ENCODE measurements at regions not wholly inside any gene's neighbourhood (a gene's known extent, or its start where the extent isn't known, plus 50 kb on each side); places are given as distances from the start of the nearest gene placed in this dataset.

DNA sequence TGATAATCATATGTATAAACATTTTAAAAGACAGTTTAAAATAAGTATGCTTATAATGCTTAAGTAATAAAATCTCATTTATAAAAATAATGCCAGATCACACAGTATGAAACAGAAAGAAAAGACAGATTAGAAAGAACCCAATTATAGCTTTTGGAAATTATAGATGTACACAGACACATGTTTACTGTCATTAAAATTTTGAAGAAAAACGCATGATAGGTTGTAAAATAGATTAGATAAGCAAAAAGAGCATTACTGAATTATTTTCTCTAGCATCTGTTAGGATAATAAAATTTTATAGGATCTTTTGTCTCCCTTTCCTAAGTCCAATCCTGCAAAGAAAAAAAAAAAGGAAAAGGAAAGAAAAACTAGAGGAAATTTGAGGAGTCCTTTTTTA lies 1107.3 kb upstream of the LRRN3 start:
- no peak for ATAC-seq
- no peaks in the 10 kb centered on the region for H4K20me1 ChIP-seq (ENCODE audit: insufficient read depth, low read length)
- no peaks in the 10 kb centered on the region for H3K79me2 ChIP-seq (ENCODE audit: insufficient read depth, low read length)
- CTCF ChIA-PET (ENCODE audit: low intra/inter-chr PET ratio, low total read pairs) = no interaction called here
- WGBS (ENCODE audit: low lambda C conversion rate) = 0% methylated on average over 1 of the region's 1 CpG
- no peak overlapping the region for H2AFZ ChIP-seq (ENCODE audit: low read length)
- H3K4me1 ChIP-seq (ENCODE audit: insufficient read depth, low read length) = no peaks in the 10 kb centered on the region
- BruUV-seq (replicated peaks) = no TSS peak
- no peaks in the 10 kb centered on the region for H3K27me3 ChIP-seq (ENCODE audit: control insufficient read depth in 1 of 2, insufficient read depth in 2 of 2, low read length in 2 of 2)
- no peak for FAIRE-seq
- H3K9ac ChIP-seq (ENCODE audit: insufficient read depth, low read depth, low read length) = no peak overlapping the region
- no peaks in the 10 kb centered on the region for H3K9me3 ChIP-seq (ENCODE audit: low read length)
- no peak overlapping the region for H3K4me3 ChIP-seq (replicated peaks in 1 of 3; ENCODE audit: insufficient read depth in 1 of 3, low read depth in 2 of 3, low read length in 3 of 3)
- no peak overlapping the region for H3K27ac ChIP-seq (ENCODE audit: extremely low read length, insufficient read depth, low read length)
- H3K36me3 ChIP-seq (replicated peaks in 1 of 2; ENCODE audit: control insufficient read depth in 1 of 2, insufficient read depth in 2 of 2, low read length in 2 of 2) = no peaks in the 10 kb centered on the region
- intact Hi-C loops (cut with micrococcal nuclease; ENCODE audit: unreplicated experiment) (no loop called here), in situ Hi-C loops (cut with HindIII; ENCODE audit: extremely low pct_ligation_motif_present, low pct_unique_long_range_greater_than_20kb) (no loop called here)
- TF ChIP-seq MAFK (conservative IDR thresholded peaks at IDR 0.05 in 1 of 2, IDR thresholded peaks at IDR 0.05 in 1 of 2; ENCODE audit: low read length in 2 of 2) = 0 out of 4 replicates have a peak, but pooled peaks of 1 of the 2 experiments have one; percentile 22
- TF ChIP-seq KLF9 (CRISPR knock-in tag; IDR thresholded peaks at IDR 0.05; ENCODE audit: low read depth) = no peak
- no peak for DNase-seq (ENCODE audit: low spot score)
- no peak overlapping the region for H3K4me2 ChIP-seq (ENCODE audit: low read depth, low read length)
- POLR2A ChIA-PET = no interaction called here

DNA sequence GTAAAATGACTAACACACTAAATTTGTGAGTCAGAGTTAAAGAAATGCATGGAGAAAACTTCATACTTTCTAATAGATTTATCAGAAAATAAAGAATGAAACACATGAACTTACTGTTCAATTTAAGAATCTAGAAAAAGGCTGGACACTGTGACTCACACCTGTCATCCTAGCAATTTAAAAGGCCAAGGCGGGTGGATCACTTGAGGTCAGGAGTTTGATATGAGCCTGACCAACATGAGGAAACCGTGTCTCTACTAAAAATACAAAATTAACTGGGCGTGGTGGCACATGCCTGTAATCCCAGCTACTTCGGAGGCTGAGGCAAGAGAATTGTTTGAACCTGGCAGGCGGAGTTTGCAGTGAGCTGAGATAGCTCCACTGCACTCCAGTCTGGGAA lies 1106.2 kb upstream of the LRRN3 start:
- intact Hi-C loops (cut with micrococcal nuclease; ENCODE audit: unreplicated experiment) = no loop called here
- Histone ChIP-seq H3K9me3 (ENCODE audit: low read length) (no peaks in the 10 kb centered on the region), H3K27me3 (ENCODE audit: control insufficient read depth in 1 of 2, insufficient read depth in 2 of 2, low read length in 2 of 2) (no peaks in the 10 kb centered on the region), H2AFZ (ENCODE audit: low read length) (no peak overlapping the region), H3K27ac (ENCODE audit: extremely low read length, insufficient read depth, low read length) (no peak overlapping the region), H3K4me2 (ENCODE audit: low read depth, low read length) (no peak overlapping the region), H4K20me1 (ENCODE audit: insufficient read depth, low read length) (no peaks in the 10 kb centered on the region), H3K4me1 (ENCODE audit: insufficient read depth, low read length) (no peaks in the 10 kb centered on the region), H3K79me2 (ENCODE audit: insufficient read depth, low read length) (no peaks in the 10 kb centered on the region), H3K36me3 (replicated peaks in 1 of 2; ENCODE audit: control insufficient read depth in 1 of 2, insufficient read depth in 2 of 2, low read length in 2 of 2) (no peaks in the 10 kb centered on the region), H3K9ac (ENCODE audit: insufficient read depth, low read depth, low read length) (no peak overlapping the region), H3K4me3 (replicated peaks in 1 of 3; ENCODE audit: insufficient read depth in 1 of 3, low read depth in 2 of 3, low read length in 3 of 3) (no peak overlapping the region)
- ChIA-PET CTCF (ENCODE audit: low intra/inter-chr PET ratio, low total read pairs) (no interaction called here), POLR2A (no interaction called here)
- in situ Hi-C loops (cut with HindIII; ENCODE audit: extremely low pct_ligation_motif_present, low pct_unique_long_range_greater_than_20kb) = no loop called here
- WGBS (ENCODE audit: low lambda C conversion rate) = 2% methylated on average over 5 of the region's 5 CpGs
- no TSS peak for BruUV-seq (replicated peaks)
- no peak for ATAC-seq
- no peak for FAIRE-seq
- no peak for DNase-seq (ENCODE audit: low spot score)
- TF ChIP-seq, protein P1, sequence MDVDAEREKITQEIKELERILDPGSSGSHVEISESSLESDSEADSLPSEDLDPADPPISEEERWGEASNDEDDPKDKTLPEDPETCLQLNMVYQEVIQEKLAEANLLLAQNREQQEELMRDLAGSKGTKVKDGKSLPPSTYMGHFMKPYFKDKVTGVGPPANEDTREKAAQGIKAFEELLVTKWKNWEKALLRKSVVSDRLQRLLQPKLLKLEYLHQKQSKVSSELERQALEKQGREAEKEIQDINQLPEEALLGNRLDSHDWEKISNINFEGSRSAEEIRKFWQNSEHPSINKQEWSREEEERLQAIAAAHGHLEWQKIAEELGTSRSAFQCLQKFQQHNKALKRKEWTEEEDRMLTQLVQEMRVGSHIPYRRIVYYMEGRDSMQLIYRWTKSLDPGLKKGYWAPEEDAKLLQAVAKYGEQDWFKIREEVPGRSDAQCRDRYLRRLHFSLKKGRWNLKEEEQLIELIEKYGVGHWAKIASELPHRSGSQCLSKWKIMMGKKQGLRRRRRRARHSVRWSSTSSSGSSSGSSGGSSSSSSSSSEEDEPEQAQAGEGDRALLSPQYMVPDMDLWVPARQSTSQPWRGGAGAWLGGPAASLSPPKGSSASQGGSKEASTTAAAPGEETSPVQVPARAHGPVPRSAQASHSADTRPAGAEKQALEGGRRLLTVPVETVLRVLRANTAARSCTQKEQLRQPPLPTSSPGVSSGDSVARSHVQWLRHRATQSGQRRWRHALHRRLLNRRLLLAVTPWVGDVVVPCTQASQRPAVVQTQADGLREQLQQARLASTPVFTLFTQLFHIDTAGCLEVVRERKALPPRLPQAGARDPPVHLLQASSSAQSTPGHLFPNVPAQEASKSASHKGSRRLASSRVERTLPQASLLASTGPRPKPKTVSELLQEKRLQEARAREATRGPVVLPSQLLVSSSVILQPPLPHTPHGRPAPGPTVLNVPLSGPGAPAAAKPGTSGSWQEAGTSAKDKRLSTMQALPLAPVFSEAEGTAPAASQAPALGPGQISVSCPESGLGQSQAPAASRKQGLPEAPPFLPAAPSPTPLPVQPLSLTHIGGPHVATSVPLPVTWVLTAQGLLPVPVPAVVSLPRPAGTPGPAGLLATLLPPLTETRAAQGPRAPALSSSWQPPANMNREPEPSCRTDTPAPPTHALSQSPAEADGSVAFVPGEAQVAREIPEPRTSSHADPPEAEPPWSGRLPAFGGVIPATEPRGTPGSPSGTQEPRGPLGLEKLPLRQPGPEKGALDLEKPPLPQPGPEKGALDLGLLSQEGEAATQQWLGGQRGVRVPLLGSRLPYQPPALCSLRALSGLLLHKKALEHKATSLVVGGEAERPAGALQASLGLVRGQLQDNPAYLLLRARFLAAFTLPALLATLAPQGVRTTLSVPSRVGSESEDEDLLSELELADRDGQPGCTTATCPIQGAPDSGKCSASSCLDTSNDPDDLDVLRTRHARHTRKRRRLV (CRISPR knock-in tag; IDR thresholded peaks at IDR 0.05) = no peak
- no peak for TF ChIP-seq TAF1 (CRISPR knock-in tag; IDR thresholded peaks at IDR 0.05)
- no peak for TF ChIP-seq ZMYM4 (CRISPR knock-in tag; IDR thresholded peaks at IDR 0.05)
- TF ChIP-seq, protein P2, sequence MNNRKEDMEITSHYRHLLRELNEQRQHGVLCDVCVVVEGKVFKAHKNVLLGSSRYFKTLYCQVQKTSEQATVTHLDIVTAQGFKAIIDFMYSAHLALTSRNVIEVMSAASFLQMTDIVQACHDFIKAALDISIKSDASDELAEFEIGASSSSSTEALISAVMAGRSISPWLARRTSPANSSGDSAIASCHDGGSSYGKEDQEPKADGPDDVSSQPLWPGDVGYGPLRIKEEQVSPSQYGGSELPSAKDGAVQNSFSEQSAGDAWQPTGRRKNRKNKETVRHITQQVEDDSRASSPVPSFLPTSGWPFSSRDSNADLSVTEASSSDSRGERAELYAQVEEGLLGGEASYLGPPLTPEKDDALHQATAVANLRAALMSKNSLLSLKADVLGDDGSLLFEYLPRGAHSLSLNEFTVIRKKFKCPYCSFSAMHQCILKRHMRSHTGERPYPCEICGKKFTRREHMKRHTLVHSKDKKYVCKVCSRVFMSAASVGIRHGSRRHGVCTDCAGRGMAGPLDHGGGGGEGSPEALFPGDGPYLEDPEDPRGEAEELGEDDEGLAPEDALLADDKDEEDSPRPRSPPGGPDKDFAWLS (CRISPR knock-in tag; IDR thresholded peaks at IDR 0.05; ENCODE audit: borderline replicate concordance) = no peak
- TF ChIP-seq POGZ (CRISPR knock-in tag; IDR thresholded peaks at IDR 0.05) = no peak
- TF ChIP-seq ZNF766 (CRISPR knock-in tag; IDR thresholded peaks at IDR 0.05; ENCODE audit: borderline replicate concordance) = no peak
- no peak for TF ChIP-seq ZNF550 (CRISPR knock-in tag; IDR thresholded peaks at IDR 0.05; ENCODE audit: borderline replicate concordance)
- TF ChIP-seq ZNF224 (CRISPR knock-in tag; IDR thresholded peaks at IDR 0.05) = no peak
- TF ChIP-seq ZNF549 (CRISPR knock-in tag; IDR thresholded peaks at IDR 0.05) = no peak
- no peak for TF ChIP-seq NFIC (IDR thresholded peaks at IDR 0.05; ENCODE audit: low read length)
- TF ChIP-seq ZNF251 (CRISPR knock-in tag; IDR thresholded peaks at IDR 0.05) = no peak
- TF ChIP-seq ZFP37 (CRISPR knock-in tag; IDR thresholded peaks at IDR 0.05; ENCODE audit: borderline replicate concordance) = no peak
- no peak for TF ChIP-seq PAX8 (CRISPR knock-in tag; IDR thresholded peaks at IDR 0.05; ENCODE audit: borderline replicate concordance)
